Duodenal mucosa (tissue), 2 donors: ENCODE measurements at regions not wholly inside any gene's neighbourhood (a gene's known extent, or its start where the extent isn't known, plus 50 kb on each side); places are given as distances from the start of the nearest gene placed in this dataset.
"Not testable (repeated sequence)": the region's sequence is repeated elsewhere in the genome, so short reads cannot be mapped to it uniquely, and the experiment has no call there.

ENCODE experiments used
- H3K27ac ChIP-seq: one replicate; pipeline ENCODE4 v1.7.0; 2013; ENCODE audit warnings: low read depth, low read length
- H3K27me3 ChIP-seq, 2 donors: one replicate each; pipeline ENCODE4 v1.7.0; 2013; ENCODE audit warnings: low read length in 2 of 2, control low read depth in 1 of 2; ENCODE audit not compliant: insufficient read depth in 2 of 2, control insufficient read depth in 1 of 2
- H3K36me3 ChIP-seq, 2 donors: one replicate each; pipeline ENCODE4 v1.7.0; 2013; ENCODE audit warnings: low read length in 2 of 2, control low read depth in 1 of 2; ENCODE audit not compliant: insufficient read depth in 2 of 2, control insufficient read depth in 1 of 2
- H3K4me1 ChIP-seq, 2 donors: one replicate each; pipeline ENCODE4 v1.7.0; 2013; ENCODE audit warnings: low read length in 2 of 2, control low read depth in 1 of 2; ENCODE audit not compliant: insufficient read depth in 2 of 2, control insufficient read depth in 1 of 2
- H3K4me3 ChIP-seq, 2 donors: one replicate each; pipeline ENCODE4 v1.7.0; 2013; ENCODE audit warnings: low read length in 2 of 2, low read depth in 1 of 2
- H3K9ac ChIP-seq, 2 donors: one replicate each; pipeline ENCODE4 v1.7.0; 2013; ENCODE audit warnings: low read length in 2 of 2, low read depth in 1 of 2
- H3K9me3 ChIP-seq, 2 donors: one replicate each; pipeline ENCODE4 v1.7.0; 2013; ENCODE audit warnings: low read length in 2 of 2, control low read depth in 1 of 2; ENCODE audit not compliant: control insufficient read depth in 1 of 2

DNA sequence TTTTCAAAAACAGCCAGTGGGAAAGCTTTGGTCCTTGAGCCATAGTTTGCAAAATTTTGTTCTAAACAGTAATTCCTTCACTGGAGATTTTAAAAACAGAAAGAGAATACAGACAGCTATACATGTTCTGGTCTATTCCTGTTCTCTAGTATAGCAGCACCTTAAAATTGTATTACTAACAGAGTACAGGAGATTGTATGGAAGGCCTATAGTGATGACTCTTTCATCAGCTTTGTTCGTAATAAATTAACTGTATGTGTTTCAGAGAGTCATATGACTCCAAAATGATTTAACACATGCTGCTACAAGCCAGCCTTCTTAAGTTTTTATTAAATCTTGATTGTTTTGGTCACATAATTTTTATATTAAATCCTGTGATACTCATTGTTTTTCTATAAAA is 1124.6 kb upstream of the FAM98A start:
- H3K9me3 ChIP-seq: no peaks in the 10 kb centered on the region
- no peak overlapping the region for H3K9ac ChIP-seq
- no peaks in the 10 kb centered on the region for H3K27me3 ChIP-seq
- H3K4me1 ChIP-seq: no peaks in the 10 kb centered on the region
- no peaks in the 10 kb centered on the region for H3K36me3 ChIP-seq
- H3K4me3 ChIP-seq: no peak overlapping the region
- no peak overlapping the region for H3K27ac ChIP-seq

DNA sequence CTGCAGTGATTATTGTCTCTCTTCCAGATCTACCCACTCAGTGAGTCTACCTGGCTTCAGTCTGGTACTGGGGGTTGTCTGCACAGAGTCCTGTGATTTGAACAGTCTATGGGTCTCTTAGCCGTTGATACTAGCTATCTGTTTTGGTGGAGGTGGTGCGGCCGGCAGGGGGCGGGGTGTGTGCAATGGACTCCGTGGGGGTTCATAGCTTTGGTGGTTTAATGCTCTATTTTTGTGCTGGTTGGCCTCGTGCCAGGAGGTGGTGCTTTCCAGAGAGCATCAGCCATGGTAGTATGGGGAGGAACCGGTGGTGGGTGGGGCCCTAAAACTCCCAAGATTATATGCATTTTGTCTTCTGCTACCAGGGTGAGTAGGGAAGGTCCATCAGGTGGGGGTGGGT is 1120.1 kb upstream of the FAM98A start:
- H3K27ac ChIP-seq: no peak overlapping the region
- H3K4me1 ChIP-seq: no peaks in the 10 kb centered on the region
- no peaks in the 10 kb centered on the region for H3K9me3 ChIP-seq
- no peak overlapping the region for H3K4me3 ChIP-seq
- no peak overlapping the region for H3K9ac ChIP-seq
- no peaks in the 10 kb centered on the region for H3K36me3 ChIP-seq
- no peaks in the 10 kb centered on the region for H3K27me3 ChIP-seq

DNA sequence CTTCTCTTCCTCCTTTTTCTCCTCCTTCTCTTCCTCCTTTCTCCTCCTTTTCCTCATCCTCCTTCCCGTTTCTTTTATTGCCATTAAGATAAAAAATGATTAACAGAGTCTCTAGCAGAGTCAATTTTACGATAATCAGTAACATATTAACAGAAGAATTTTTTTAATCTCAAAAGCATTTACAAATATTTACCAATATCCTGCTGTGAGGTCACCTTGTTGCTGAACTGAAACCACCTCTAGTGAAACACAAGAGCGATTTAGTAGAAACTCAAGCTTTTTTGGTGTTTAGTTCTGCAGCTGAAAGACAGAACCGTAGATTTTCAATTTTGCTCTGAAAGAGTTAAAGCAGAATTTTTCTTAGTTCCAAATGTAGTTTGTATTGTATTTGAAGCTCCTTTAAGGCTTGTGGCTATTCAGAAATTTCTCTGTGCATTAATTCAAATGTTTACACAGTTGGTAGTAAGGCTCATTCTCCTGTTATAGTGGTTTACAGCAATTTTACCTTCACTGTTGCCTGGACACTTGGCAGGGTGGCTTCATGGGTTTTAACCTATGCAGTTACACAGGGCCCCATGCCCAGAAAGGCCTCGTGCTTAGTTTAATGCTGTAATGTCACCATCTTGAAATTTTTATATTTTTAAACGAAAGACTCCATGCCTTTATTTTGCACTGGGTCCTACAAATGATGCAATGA is 1106.6 kb upstream of the FAM98A start:
- no peaks in the 10 kb centered on the region for H3K36me3 ChIP-seq
- no peak overlapping the region for H3K4me3 ChIP-seq
- no peaks in the 10 kb centered on the region for H3K4me1 ChIP-seq
- H3K27me3 ChIP-seq: no peaks in the 10 kb centered on the region
- H3K9me3 ChIP-seq: no peaks in the 10 kb centered on the region
- H3K27ac ChIP-seq: no peak overlapping the region
- H3K9ac ChIP-seq: no peak overlapping the region

GRCh38 chr2:34703292-34703691 is 1104.2 kb upstream of the FAM98A start:
- Histone ChIP-seq H3K9me3 (no peaks in the 10 kb centered on the region), H3K9ac (no peak overlapping the region), H3K27ac (no peak overlapping the region), H3K4me1 (no peaks in the 10 kb centered on the region), H3K36me3 (no peaks in the 10 kb centered on the region), H3K27me3 (no peaks in the 10 kb centered on the region), H3K4me3 (no peak overlapping the region)

DNA sequence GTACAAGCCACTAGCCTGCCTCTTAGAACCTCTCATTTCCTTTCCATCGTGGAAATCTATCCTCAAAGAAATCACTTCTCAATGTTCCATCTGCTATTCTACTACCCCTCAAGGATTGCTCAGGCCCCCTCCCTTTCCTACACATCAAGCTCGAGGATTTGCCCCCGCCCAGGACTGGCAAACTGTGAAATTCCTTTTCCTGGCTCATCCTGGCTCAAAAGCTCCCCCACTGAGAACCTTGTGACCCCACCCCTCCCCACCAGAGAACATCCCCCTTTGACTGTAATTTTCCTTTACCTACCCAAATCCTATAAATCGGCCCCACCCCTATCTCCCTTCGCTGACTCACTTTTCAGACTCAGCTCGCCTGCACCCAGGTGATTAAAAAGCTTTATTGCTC is 1103.3 kb upstream of the FAM98A start:
- H3K9me3 ChIP-seq, H3K36me3 ChIP-seq, H3K4me3 ChIP-seq, H3K4me1 ChIP-seq, H3K9ac ChIP-seq, H3K27me3 ChIP-seq, H3K27ac ChIP-seq: not testable (repeated sequence)

DNA sequence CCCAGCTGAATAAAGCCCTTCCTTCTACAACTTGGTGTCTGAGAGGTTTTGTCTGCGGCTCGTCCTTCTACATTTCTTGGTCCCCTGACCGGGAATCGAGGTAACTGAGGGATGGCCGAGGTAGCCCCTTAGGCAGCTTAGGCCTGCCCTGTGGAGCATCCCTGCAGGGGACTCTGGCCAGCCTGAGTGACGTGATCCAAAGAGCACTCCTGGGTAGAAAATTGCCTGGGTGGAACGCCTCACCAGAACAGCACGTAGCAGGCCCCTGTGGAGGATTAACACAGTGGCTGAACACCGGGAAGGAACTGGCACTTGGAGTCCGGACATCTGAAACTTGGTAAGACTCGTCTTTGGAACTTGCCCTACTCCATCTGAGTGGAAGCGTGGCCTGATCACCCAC is 1078.5 kb upstream of the FAM98A start:
- not testable (repeated sequence) for H3K9ac ChIP-seq, H3K36me3 ChIP-seq, H3K4me1 ChIP-seq, H3K4me3 ChIP-seq, H3K27me3 ChIP-seq, H3K9me3 ChIP-seq
- H3K27ac ChIP-seq: peak overlapping the region; percentile 6

DNA sequence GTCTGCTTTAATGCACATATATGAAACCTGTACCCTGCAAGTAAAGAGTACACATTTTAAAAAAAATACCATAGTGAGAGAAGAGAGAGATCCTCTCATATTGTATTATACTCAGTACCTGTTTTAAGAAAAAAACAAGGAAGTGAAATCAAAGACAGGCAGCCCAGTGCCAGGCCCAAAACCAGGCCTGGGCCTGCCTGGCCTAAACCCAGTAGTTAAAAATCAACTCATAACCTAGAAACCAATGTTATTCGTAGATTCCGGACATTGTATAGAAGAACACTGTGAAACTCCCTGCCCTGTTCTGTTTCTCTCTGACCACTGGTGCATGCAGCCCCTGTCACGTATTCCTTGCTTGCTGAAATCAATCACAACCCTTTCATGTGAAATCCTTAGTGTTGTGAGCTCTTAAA is 1078.0 kb upstream of the FAM98A start:
- H3K4me3 ChIP-seq, H3K36me3 ChIP-seq, H3K4me1 ChIP-seq, H3K9ac ChIP-seq, H3K27me3 ChIP-seq, H3K9me3 ChIP-seq: not testable (repeated sequence)
- H3K27ac ChIP-seq: peak overlapping the region; percentile 6

- H3K4me3 ChIP-seq: no peak overlapping the region
- peaks cover 2 to 17% of the 10 kb centered on the region in 2 donors for H3K9me3 ChIP-seq
- H3K9ac ChIP-seq: no peak overlapping the region
- H3K4me1 ChIP-seq: no peaks in the 10 kb centered on the region
- H3K27ac ChIP-seq: no peak overlapping the region
- no peaks in the 10 kb centered on the region for H3K27me3 ChIP-seq
- H3K36me3 ChIP-seq: no peaks in the 10 kb centered on the region
These were observed 1071.4 kb upstream of the FAM98A start for GRCh38 chr2:34670482-34670881.

GRCh38 chr2:34666821-34667220 is 1067.7 kb upstream of the FAM98A start:
- Histone ChIP-seq H3K36me3 (no peaks in the 10 kb centered on the region), H3K9me3 (peaks cover 6 to 17% of the 10 kb centered on the region in 2 donors), H3K4me1 (no peaks in the 10 kb centered on the region), H3K9ac (no peak overlapping the region), H3K27ac (no peak overlapping the region), H3K27me3 (no peaks in the 10 kb centered on the region), H3K4me3 (no peak overlapping the region)

- Histone ChIP-seq H3K9ac (no peak overlapping the region), H3K9me3 (peaks cover 9 to 10% of the 10 kb centered on the region in 2 donors), H3K36me3 (no peaks in the 10 kb centered on the region), H3K4me3 (no peak overlapping the region), H3K4me1 (no peaks in the 10 kb centered on the region), H3K27ac (no peak overlapping the region), H3K27me3 (no peaks in the 10 kb centered on the region)
These were observed 1065.2 kb upstream of the FAM98A start for GRCh38 chr2:34664266-34664665.

DNA sequence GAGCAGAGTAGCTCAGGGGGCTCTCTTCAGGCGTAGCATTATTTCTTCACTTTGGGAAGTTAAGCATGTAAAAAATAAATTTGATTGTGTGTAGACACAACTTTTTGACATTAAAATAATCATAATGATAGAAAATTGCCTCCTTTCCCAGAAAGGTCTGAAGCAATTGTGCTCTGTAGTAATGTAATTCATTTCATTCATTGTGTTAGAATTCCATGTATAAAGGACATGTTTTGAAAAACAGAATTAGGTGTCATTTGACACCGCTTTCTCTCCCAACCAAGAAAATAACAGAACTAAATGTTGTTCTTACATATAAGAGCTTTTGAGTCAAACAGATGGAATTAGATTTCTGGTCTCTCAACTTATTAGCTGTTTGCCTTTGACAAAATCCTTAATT is 1064.2 kb upstream of the FAM98A start:
- Histone ChIP-seq H3K27me3 (no peaks in the 10 kb centered on the region), H3K27ac (no peak overlapping the region), H3K4me1 (no peaks in the 10 kb centered on the region), H3K4me3 (no peak overlapping the region), H3K9me3 (peaks cover 9 to 10% of the 10 kb centered on the region in 2 donors), H3K9ac (no peak overlapping the region), H3K36me3 (no peaks in the 10 kb centered on the region)
